ENCODE measurements at regions not wholly inside any gene's neighbourhood (a gene's known extent, or its start where the extent isn't known, plus 50 kb on each side); places are given as distances from the start of the nearest gene placed in this dataset.

GRCh38 chrX:103148075-103148474, 55.1 kb upstream of the NXF3 start:
- TF ChIP-seq POLR2A (IDR thresholded peaks at IDR 0.05) = no peak
- TF ChIP-seq, protein P1, sequence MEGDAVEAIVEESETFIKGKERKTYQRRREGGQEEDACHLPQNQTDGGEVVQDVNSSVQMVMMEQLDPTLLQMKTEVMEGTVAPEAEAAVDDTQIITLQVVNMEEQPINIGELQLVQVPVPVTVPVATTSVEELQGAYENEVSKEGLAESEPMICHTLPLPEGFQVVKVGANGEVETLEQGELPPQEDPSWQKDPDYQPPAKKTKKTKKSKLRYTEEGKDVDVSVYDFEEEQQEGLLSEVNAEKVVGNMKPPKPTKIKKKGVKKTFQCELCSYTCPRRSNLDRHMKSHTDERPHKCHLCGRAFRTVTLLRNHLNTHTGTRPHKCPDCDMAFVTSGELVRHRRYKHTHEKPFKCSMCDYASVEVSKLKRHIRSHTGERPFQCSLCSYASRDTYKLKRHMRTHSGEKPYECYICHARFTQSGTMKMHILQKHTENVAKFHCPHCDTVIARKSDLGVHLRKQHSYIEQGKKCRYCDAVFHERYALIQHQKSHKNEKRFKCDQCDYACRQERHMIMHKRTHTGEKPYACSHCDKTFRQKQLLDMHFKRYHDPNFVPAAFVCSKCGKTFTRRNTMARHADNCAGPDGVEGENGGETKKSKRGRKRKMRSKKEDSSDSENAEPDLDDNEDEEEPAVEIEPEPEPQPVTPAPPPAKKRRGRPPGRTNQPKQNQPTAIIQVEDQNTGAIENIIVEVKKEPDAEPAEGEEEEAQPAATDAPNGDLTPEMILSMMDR (IDR thresholded peaks at IDR 0.05) = no peak
